Naive thymus-derived CD8-positive, alpha-beta T cell (primary cell): ENCODE measurements at regions not wholly inside any gene's neighbourhood (a gene's known extent, or its start where the extent isn't known, plus 50 kb on each side); places are given as distances from the start of the nearest gene placed in this dataset.
A peak's percentile ranks its signal among the peaks of the same experiment; 100 is the strongest.

Source experiments
- ATAC-seq, 2 donors: fragments of 150-1000 bp; cut with Tn5 transposase in 1 of 2; sonication (Bioruptor Pico), chemical (Tn5 transposase) in 1 of 2; 1 replicate in 1 of 2; 2 replicates in 1 of 2; pipeline ENCODE4 v1.10.0; 2021; ENCODE audit warnings: mild to moderate bottlenecking in 2 of 2, moderate library complexity in 2 of 2
- POLR2A ChIA-PET: fragments of 350-600 bp; sonication (Branson Sonifier 250); formaldehyde crosslinking; loops from one replicate; lab custom pipeline; 2021; ENCODE audit warnings: antibody characterized with exemption; lab: Charles Lee
- DNase-seq, 10 donors: peaks; one replicate each; pipeline versions ENCODE4 v3.0.0 to v3.0.0-alpha.2; 2020 to 2022
- H3K27ac Mint-ChIP-seq, 10 donors: one replicate each; pipeline ENCODE4 v1.8.0; 2020 to 2022; ENCODE audit warnings: mild to moderate bottlenecking in 10 of 10, mixed read lengths in 10 of 10, moderate library complexity in 4 of 10, inconsistent platforms in 1 of 10
- H3K27me3 Mint-ChIP-seq, 5 donors: one replicate each; pipeline ENCODE4 v1.8.0; 2021 to 2022; ENCODE audit warnings: mixed read lengths in 5 of 5
- H3K36me3 Mint-ChIP-seq, 3 donors: one replicate each; pipeline ENCODE4 v1.8.0; 2020 to 2022; ENCODE audit warnings: mixed read lengths in 3 of 3, mild to moderate bottlenecking in 2 of 3, inconsistent platforms in 1 of 3
- H3K4me1 Mint-ChIP-seq, 4 donors: one replicate each; pipeline ENCODE4 v1.8.0; 2021 to 2022; ENCODE audit warnings: mixed read lengths in 4 of 4
- H3K4me3 Mint-ChIP-seq, 10 donors: one replicate each; pipeline ENCODE4 v1.8.0; 2020 to 2022; ENCODE audit warnings: mild to moderate bottlenecking in 10 of 10, mixed read lengths in 10 of 10, moderate library complexity in 6 of 10, inconsistent platforms in 1 of 10
- H3K9me3 Mint-ChIP-seq, 9 donors: one replicate each; pipeline ENCODE4 v1.8.0; 2020 to 2022; ENCODE audit warnings: mixed read lengths in 9 of 9, mild to moderate bottlenecking in 3 of 9, inconsistent platforms in 1 of 9, moderate library complexity in 1 of 9

DNA sequence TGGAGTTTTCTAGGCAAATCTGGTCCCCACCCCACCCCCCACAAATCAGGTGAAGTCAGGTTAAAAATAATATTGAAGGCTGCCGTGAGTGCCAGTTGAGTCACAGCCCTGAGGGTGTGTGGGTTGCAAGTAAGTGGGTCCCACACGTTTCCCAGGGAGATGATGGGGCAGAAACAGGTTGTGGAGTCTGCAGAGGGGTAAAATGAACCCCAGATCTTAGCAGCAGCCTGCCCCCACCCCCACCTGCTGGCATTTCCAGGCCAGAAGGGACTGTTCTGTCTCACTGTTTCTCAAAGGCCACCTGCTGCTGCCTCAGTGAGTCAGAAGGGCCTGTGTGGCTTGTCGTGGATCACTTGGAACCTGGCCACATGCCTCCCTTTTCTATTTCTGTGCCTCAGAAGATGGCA lies 59.8 kb upstream of the SMNDC1 start:
- ATAC-seq (no peak), DNase-seq (no peak)
- Mint-ChIP-seq H3K4me3 (no peak overlapping the region), H3K9me3 (no peaks in the 10 kb centered on the region), H3K27ac (no peak overlapping the region), H3K36me3 (no peaks in the 10 kb centered on the region), H3K27me3 (no peaks in the 10 kb centered on the region), H3K4me1 (peaks cover 0 to 18% (median 0%) of the 10 kb centered on the region in 4 donors)
- POLR2A ChIA-PET = no interaction called here

DNA sequence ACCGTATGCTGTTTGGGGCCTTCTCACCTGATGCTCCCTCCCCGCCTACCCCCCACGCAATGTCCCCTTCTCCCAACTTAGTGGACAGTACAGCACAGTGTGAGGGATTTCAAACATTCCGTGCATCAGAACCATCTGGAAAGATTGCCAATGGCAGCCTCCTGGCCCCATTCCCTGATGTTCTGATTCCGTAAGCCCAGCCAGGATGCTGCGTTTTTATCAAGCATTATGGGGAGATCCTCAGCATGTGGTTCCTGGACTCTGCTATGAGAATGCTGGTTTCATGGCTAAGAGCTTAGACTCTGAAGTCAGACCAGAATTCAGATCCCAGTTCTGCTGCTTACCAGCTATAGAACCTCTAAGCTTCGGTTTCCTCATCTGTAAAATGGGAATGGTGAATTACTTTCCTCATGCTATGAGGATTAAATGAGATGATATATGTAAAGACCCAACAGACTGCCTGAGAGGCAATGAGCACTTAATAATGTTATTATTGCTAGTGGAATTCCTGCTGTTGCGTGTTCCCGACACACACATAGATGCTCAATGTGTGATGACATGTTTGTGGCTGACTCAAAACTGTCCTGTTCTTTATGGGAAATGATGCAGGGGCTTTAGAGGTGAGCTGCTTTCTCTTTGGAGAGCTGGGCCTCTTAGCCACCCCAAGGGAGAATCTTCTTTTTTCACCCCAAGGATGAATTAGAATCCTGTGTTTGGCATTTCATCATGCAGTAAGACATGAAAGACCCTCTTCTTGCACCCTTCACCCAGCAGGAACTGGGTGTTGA lies 60.8 kb upstream of the SMNDC1 start:
- no peaks in the 10 kb centered on the region for H3K27me3 Mint-ChIP-seq
- POLR2A ChIA-PET = no interaction called here

DNA sequence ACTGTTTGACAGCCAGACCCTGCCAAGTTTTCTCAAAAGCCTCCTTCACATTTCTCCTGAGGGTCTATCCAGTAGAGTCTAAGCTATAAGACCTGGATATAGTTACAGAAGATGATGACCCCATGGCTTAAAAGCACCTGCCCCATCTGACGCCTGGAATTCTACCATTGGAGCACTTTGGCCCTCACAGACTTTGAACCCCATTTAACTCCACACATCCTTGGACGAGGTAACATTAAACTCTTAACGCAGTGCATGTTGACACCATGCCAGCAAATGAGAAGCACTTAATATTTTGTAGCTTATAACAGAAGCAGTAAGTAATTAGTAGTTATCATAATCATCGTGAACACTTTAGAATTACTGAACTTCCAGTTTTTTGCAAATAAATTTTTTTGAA lies 61.9 kb upstream of the SMNDC1 start:
- Mint-ChIP-seq H3K36me3 (no peaks in the 10 kb centered on the region), H3K27ac (no peak overlapping the region), H3K9me3 (no peaks in the 10 kb centered on the region), H3K4me1 (peaks cover 0 to 18% (median 0%) of the 10 kb centered on the region in 4 donors), H3K27me3 (no peaks in the 10 kb centered on the region), H3K4me3 (no peak overlapping the region)
- POLR2A ChIA-PET = no interaction called here
- ATAC-seq (no peak), DNase-seq (no peak)

More for the DNA sequence above, 60.8 kb upstream of the SMNDC1 start:
- peaks cover 0 to 18% (median 0%) of the 10 kb centered on the region in 4 donors for H3K4me1 Mint-ChIP-seq
- no peak for ATAC-seq
- no peaks in the 10 kb centered on the region for H3K9me3 Mint-ChIP-seq
- H3K27ac Mint-ChIP-seq = no peak overlapping the region
- no peak for DNase-seq
- H3K36me3 Mint-ChIP-seq = no peaks in the 10 kb centered on the region
- no peak overlapping the region for H3K4me3 Mint-ChIP-seq

DNA sequence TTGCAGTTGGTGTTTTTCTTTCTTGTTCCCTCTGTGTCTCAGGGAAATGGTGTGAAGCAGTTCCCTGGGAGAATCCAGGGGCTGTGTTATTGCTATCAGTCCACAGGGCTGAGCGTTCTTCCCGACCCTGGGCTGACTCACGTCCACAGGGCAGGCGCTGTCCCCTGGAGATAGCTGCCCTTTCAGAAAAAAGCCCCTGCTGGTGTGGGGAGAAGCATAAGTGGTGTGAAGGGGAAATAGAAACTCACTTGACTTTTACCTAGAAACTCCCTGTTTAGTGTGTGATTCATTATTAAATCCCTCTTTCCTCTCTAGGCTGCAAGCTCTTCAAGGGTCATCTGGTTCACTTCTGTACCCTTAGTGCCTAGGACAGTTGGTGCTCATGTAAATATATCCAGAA lies 63.3 kb upstream of the SMNDC1 start:
- no peaks in the 10 kb centered on the region for H3K9me3 Mint-ChIP-seq
- POLR2A ChIA-PET = no interaction called here
- H3K36me3 Mint-ChIP-seq = no peaks in the 10 kb centered on the region
- no peak overlapping the region for H3K4me3 Mint-ChIP-seq
- H3K27ac Mint-ChIP-seq = no peak overlapping the region
- no peak for ATAC-seq
- H3K27me3 Mint-ChIP-seq = no peaks in the 10 kb centered on the region
- DNase-seq = no peak
- H3K4me1 Mint-ChIP-seq = peaks cover 0 to 15% (median 0%) of the 10 kb centered on the region in 4 donors

DNA sequence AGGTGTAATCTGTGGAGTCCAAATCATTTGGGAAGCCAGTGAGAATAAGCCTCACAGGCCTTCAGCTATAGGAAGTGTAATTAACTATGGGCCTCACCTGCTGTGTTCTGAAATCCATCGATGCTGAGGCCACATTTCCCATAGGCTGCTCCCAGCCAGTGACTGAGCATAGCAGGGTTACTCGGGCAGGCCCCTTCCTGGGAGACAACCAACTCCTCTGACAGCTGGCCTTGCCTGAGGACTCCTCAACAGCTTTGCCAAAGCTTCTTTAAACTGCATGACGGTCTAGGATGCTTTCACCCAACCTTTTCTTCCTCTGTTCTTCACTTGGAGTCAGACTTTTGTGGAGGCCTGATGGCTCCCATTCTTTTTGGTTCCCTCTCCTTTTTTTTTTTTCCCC lies 63.8 kb upstream of the SMNDC1 start:
- no peaks in the 10 kb centered on the region for H3K9me3 Mint-ChIP-seq
- H3K27ac Mint-ChIP-seq = no peak overlapping the region
- H3K4me1 Mint-ChIP-seq = peaks cover 0 to 15% (median 0%) of the 10 kb centered on the region in 4 donors
- H3K4me3 Mint-ChIP-seq = no peak overlapping the region
- H3K27me3 Mint-ChIP-seq = no peaks in the 10 kb centered on the region
- POLR2A ChIA-PET = no interaction called here
- no peak for ATAC-seq
- DNase-seq = no peak
- no peaks in the 10 kb centered on the region for H3K36me3 Mint-ChIP-seq

DNA sequence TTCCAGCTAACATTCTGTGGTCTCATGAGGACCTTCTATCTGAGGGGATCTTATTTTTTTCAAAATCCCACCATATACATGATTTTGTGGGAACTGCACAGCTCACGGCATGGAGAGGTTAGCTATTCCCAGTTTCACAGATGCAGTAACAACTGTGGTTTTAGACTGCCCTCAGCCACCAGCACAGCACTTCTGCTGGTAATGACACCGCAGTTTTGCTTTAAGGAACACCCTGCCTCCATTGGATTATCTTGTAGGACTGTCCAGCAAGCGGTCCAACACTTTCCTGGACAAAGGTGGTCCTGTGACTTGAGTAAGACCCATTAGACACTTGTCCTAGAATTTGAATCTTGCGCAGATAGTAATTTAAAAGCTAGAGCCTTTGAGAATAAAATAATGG lies 65.3 kb upstream of the SMNDC1 start:
- ATAC-seq (no peak), DNase-seq (peak in 1 of 10 donors; percentile 8)
- Mint-ChIP-seq H3K4me3 (no peak overlapping the region), H3K27me3 (no peaks in the 10 kb centered on the region), H3K9me3 (no peaks in the 10 kb centered on the region), H3K4me1 (peaks cover 0 to 12% (median 0%) of the 10 kb centered on the region in 4 donors), H3K27ac (no peak overlapping the region), H3K36me3 (no peaks in the 10 kb centered on the region)
- POLR2A ChIA-PET = no interaction called here

DNA sequence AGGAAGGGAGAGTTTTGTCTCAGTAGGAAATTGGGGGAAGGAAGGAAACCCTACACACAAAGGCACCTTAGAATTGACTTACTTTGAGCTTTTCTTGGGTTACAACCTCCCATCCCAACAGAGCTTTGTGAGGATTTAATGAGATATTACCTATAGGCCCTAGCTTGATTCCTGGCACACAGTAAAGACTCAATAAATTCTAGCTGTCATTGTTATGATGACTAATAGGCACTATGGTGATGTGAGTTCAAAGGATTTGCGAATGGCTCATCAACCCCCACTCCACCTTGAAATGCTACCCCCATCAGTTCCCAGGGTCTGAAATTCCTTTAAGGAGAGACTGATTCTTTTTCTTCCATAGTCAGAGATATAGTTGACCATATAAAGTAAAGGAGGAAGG lies 67.9 kb upstream of the SMNDC1 start:
- Mint-ChIP-seq H3K9me3 (no peaks in the 10 kb centered on the region), H3K27me3 (peaks cover 0 to 8% (median 0%) of the 10 kb centered on the region in 5 donors), H3K4me3 (no peak overlapping the region), H3K36me3 (no peaks in the 10 kb centered on the region), H3K27ac (no peak overlapping the region), H3K4me1 (peaks cover 0 to 9% (median 0%) of the 10 kb centered on the region in 4 donors)
- DNase-seq = no peak
- POLR2A ChIA-PET = no interaction called here
- ATAC-seq = no peak

DNA sequence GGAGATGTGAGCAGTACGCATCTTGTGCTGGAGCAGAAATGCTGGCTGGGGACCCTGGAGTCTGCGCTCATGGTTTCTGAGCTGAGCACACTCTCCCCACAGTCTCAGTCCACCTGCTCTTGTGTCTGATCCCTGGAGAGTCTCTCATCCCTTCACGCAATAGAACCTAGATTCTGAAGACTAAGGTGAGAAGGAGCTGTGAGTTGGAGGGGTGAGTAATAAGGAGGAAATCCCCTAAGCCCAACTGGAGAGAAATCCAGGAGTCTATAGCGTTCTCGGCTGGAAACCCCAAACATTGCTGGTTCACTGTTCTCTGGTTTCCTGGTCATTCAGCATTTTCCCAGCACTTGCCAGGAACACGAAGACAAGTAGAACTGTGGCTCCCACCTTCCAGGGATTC lies 68.3 kb upstream of the SMNDC1 start:
- POLR2A ChIA-PET = no interaction called here

DNA sequence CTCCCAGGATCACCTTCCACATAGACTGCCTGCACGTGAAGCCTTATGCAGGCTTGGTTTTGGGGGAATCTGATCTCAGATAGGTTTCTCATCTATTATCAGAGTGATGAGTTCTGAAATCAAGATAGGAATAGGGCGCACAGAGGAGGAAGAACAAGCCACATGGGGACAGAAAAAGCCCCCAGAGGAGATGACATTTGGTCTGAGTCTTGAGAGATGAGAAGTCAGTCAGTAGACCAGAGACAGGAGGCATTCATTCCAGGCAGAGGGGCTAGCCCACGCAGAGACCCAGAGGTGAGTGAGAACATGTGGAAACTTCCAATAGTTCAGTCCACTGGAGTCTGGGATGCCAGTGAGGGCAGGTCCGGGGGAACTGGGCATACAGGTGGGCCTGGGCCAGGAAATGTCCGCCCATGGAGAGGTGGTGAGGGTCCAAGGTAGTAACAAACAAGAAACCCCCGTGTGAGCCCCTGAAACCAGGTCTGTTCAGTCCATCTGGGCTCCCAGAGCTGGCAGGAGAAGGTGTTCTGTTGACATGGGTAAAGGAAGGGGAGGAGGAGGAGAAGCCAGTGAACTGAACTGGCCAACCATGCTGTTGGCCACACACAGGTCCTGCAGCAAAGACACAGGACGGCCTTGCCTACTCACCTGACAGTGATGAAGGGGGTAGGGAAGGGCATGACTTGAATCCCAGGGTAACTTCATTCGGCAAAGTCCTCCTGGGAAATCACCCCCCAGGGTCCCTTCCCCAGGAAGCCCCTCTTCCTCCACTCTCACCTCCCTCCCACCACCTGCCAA lies 69.3 kb upstream of the SMNDC1 start:
- no peaks in the 10 kb centered on the region for H3K9me3 Mint-ChIP-seq
- ATAC-seq = no peak
- peaks cover 0 to 5% (median 0%) of the 10 kb centered on the region in 4 donors for H3K4me1 Mint-ChIP-seq
- no peak overlapping the region for H3K4me3 Mint-ChIP-seq
- peak overlapping the region in 2 of 10 donors; percentile 11 to 22 for H3K27ac Mint-ChIP-seq
- no peaks in the 10 kb centered on the region for H3K36me3 Mint-ChIP-seq
- H3K27me3 Mint-ChIP-seq = peaks cover 0 to 8% (median 0%) of the 10 kb centered on the region in 5 donors
- POLR2A ChIA-PET = no interaction called here
- peak in 1 of 10 donors; percentile 47 for DNase-seq

More for the DNA sequence above, 68.3 kb upstream of the SMNDC1 start:
- Mint-ChIP-seq H3K27ac (no peak overlapping the region), H3K36me3 (no peaks in the 10 kb centered on the region), H3K9me3 (no peaks in the 10 kb centered on the region), H3K4me1 (peaks cover 0 to 7% (median 0%) of the 10 kb centered on the region in 4 donors), H3K27me3 (peaks cover 0 to 8% (median 0%) of the 10 kb centered on the region in 5 donors), H3K4me3 (no peak overlapping the region)
- ATAC-seq (no peak), DNase-seq (peak in 1 of 10 donors; percentile 7)

DNA sequence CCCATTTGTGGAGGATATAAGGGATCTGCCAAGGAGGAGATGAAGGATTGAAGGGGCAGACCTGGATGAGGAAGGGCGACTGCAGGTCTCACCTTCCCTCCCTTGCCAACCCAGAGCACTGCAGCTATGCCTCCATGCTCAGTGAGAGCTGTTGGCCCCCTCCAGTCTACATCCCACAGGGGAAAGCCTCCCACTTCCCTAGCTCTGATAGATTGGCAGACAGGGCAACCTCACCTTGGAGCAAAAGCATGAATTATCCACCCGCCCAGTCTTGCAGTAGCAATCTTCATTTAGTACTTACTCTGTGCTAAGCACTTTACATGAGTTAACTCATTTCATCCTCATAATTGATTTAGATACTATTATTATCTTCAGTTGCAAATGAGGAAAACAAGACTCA lies 70.4 kb upstream of the SMNDC1 start:
- Mint-ChIP-seq H3K27ac (no peak overlapping the region), H3K4me3 (no peak overlapping the region), H3K27me3 (peaks cover 0 to 8% (median 0%) of the 10 kb centered on the region in 5 donors), H3K36me3 (no peaks in the 10 kb centered on the region), H3K9me3 (no peaks in the 10 kb centered on the region), H3K4me1 (peaks cover 0 to 6% (median 0%) of the 10 kb centered on the region in 4 donors)
- DNase-seq (peak in 1 of 10 donors; percentile 28), ATAC-seq (no peak)
- POLR2A ChIA-PET = no interaction called here

DNA sequence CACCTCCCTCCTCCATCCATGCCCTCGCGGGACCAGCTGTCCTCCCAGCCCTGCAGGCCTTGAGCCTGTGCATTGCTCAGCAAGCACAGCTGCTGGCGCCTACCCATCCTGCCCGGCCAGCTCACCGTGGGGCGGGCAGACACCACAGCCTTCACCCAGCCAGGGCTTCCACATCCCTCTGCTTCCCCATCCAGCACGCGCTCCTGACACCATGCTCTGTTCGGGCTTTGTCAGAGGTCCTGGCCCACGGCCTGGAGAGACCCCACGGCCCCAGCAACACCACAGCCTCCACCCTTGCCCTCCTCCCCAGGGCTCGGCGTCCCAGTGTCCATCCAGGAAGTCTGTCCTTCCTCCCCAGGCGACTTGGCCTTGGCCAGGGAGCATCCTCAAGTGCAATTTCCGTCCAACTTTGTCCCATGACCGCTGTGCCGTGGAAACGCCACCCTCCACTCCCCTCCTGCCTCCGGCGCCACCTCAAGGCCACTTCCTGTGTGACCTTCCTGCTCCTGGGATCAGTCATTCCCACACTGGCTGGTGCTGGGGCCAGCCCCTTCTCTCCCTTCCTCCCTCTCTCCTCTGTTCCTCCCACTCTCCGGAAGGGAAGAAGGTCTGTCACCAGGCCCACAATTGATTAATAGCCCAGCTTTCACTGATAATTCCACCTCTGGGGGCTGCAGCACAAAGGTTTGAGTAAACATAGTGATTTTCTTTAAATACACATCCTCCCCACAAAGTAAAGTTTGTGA lies 71.5 kb upstream of the SMNDC1 start:
- Mint-ChIP-seq H3K4me1 (peaks cover 0 to 13% (median 0%) of the 10 kb centered on the region in 4 donors), H3K9me3 (no peaks in the 10 kb centered on the region), H3K27me3 (peaks cover 0 to 8% (median 0%) of the 10 kb centered on the region in 5 donors), H3K4me3 (no peak overlapping the region), H3K36me3 (no peaks in the 10 kb centered on the region), H3K27ac (no peak overlapping the region)
- POLR2A ChIA-PET = no interaction called here
- ATAC-seq (no peak), DNase-seq (peak in 1 of 10 donors; percentile 49)

DNA sequence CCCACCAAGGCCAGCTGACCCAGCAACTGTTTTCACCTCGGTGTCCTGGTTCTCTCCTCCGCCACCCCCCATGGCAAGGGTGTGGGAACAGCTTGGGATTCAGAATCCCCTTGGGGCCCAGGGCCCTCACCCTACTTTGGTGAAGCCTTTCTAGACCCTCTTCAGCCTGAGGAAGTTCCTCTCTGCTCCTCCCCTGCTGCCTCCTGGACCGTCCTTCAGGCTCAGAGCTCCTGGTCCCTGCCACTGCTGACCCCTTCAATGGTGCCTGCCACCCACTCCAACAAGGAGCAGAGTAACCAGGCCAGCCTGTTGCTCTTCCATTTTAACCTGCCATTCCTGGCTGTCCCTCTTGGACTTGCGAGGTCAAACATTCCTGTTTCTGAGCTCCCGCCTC lies 72.0 kb upstream of the SMNDC1 start:
- POLR2A ChIA-PET = no interaction called here
- no peaks in the 10 kb centered on the region for H3K9me3 Mint-ChIP-seq

More for the DNA sequence above, 72.0 kb upstream of the SMNDC1 start:
- H3K27me3 Mint-ChIP-seq = peaks cover 0 to 8% (median 0%) of the 10 kb centered on the region in 5 donors
- H3K4me3 Mint-ChIP-seq = no peak overlapping the region
- no peak for DNase-seq
- no peaks in the 10 kb centered on the region for H3K36me3 Mint-ChIP-seq
- no peak for ATAC-seq
- peaks cover 0 to 13% (median 0%) of the 10 kb centered on the region in 4 donors for H3K4me1 Mint-ChIP-seq
- peak overlapping the region in 1 of 10 donors; percentile 78 for H3K27ac Mint-ChIP-seq
